ENCODE measurements at regions not wholly inside any gene's neighbourhood (a gene's known extent, or its start where the extent isn't known, plus 50 kb on each side); places are given as distances from the start of the nearest gene placed in this dataset.

- TF ChIP-seq, protein P1, sequence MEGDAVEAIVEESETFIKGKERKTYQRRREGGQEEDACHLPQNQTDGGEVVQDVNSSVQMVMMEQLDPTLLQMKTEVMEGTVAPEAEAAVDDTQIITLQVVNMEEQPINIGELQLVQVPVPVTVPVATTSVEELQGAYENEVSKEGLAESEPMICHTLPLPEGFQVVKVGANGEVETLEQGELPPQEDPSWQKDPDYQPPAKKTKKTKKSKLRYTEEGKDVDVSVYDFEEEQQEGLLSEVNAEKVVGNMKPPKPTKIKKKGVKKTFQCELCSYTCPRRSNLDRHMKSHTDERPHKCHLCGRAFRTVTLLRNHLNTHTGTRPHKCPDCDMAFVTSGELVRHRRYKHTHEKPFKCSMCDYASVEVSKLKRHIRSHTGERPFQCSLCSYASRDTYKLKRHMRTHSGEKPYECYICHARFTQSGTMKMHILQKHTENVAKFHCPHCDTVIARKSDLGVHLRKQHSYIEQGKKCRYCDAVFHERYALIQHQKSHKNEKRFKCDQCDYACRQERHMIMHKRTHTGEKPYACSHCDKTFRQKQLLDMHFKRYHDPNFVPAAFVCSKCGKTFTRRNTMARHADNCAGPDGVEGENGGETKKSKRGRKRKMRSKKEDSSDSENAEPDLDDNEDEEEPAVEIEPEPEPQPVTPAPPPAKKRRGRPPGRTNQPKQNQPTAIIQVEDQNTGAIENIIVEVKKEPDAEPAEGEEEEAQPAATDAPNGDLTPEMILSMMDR (IDR thresholded peaks at IDR 0.05) = no peak
- TF ChIP-seq POLR2A (IDR thresholded peaks at IDR 0.05) = no peak
- no peak for TF ChIP-seq EP300 (IDR thresholded peaks at IDR 0.05)
Observed at GRCh38 chr14:97581016-97581415, 783.8 kb downstream of the VRK1 start.

All from suprapubic skin (tissue), 3 donors.